ENCODE measurements at regions not wholly inside any gene's neighbourhood (a gene's known extent, or its start where the extent isn't known, plus 50 kb on each side); places are given as distances from the start of the nearest gene placed in this dataset.

DNA sequence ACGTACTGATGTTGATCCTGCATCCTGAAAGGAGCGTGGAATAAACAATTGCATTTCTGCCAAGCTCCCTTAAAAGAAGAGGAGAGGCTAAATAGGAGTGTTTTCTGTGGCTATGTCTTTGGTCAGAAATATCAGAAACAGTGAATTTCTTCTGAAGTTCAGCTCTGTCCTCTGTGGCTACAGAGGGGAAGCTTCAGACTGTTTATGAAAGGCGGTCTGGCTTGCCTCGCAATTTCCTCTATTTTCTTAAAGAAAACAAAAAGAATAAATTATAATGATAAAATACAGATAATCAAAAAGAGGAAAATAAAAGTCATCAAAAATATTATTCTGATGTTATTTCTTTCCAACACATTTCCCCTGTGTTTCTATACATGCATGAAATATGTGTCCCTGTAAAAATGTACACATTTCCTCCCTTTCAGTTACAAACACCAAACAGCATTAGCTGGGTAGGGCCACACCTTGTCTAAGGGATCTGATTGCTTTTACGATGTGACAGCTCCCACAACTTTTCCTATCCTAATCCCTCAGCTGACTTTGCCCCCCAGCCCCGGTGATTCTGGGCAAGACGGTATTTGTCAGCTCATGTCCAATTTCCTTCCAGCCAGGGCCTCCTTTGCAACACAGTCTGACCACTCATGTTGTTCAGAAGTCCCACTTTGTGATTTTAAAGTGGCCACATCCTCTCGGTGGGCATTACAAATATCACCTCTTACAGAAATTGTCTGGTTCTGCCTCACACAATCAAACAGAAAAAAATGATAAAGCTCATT, 439.0 kb downstream of the HS3ST3B1 start:
- intact Hi-C loops (cut with micrococcal nuclease), result no loop called here
- no peak for TF ChIP-seq FOXP4 (CRISPR knock-in tag; IDR thresholded peaks at IDR 0.05; ENCODE audit: borderline replicate concordance)
- no peak for TF ChIP-seq SRF (CRISPR knock-in tag; IDR thresholded peaks at IDR 0.05)
- Histone ChIP-seq H3K9me1 (ENCODE audit: control insufficient read depth, insufficient read depth, low read length) (no peaks in the 10 kb centered on the region), H3K79me2 (ENCODE audit: control insufficient read depth, insufficient read depth, low read length) (no peaks in the 10 kb centered on the region), H3K4me1 (replicated peaks in 1 of 2; ENCODE audit: control insufficient read depth in 2 of 2, insufficient read depth in 2 of 2, low read length in 2 of 2) (no peaks in the 10 kb centered on the region), H3K9me3 (replicated peaks; ENCODE audit: control insufficient read depth, insufficient read depth, low read depth, low read length) (no peaks in the 10 kb centered on the region), H3K27me3 (ENCODE audit: control insufficient read depth in 2 of 2, insufficient read depth in 2 of 2, low read length in 2 of 2) (peaks cover 3 to 8% of the 10 kb centered on the region in 2 experiments; a peak in 4 of 5 replicates), H3K9ac (ENCODE audit: insufficient read depth in 1 of 2, low read depth in 2 of 2, low read length in 2 of 2) (no peak overlapping the region), H3K27ac (ENCODE audit: extremely low read depth, low read depth, low read length) (no peak overlapping the region), H3K4me2 (ENCODE audit: insufficient read depth, low read length) (no peak overlapping the region), H3K4me3 (no peak overlapping the region), H4K20me1 (replicated peaks; ENCODE audit: control insufficient read depth, insufficient read depth, low read length) (no peaks in the 10 kb centered on the region), H3K36me3 (ENCODE audit: control insufficient read depth, insufficient read depth, low read length) (no peaks in the 10 kb centered on the region), H2AFZ (ENCODE audit: low read depth, low read length) (no peak overlapping the region)
- no peak for ATAC-seq
- no TSS peak for BruUV-seq (replicated peaks)
- DNase-seq (ENCODE audit: extremely low read depth in 1 of 4, low spot score in 3 of 4), result no peak
- FAIRE-seq, result no peak
- WGBS (ENCODE audit: insufficient coverage, low coverage, missing lambda C conversion rate), result 1% methylated on average over 7 of the region's 8 CpGs
- in situ Hi-C loops (cut with MboI), result no loop called here
- CTCF ChIA-PET (ENCODE audit: low intra/inter-chr PET ratio), result no interaction called here
- POLR2A ChIA-PET, result interaction anchor here (1.4 kb wide), 1 partner anchor 12 kb away, joined by 3 read pairs; no protein-coding TSS in a partner anchor

GRCh38 chr17:14738652-14738988, 437.7 kb downstream of the HS3ST3B1 start:
- Histone ChIP-seq H3K9me3 (replicated peaks; ENCODE audit: control insufficient read depth, insufficient read depth, low read depth, low read length) (no peaks in the 10 kb centered on the region), H3K27me3 (ENCODE audit: control insufficient read depth in 2 of 2, insufficient read depth in 2 of 2, low read length in 2 of 2) (peaks cover 3 to 8% of the 10 kb centered on the region in 2 experiments; a peak in 4 of 5 replicates), H3K4me3 (no peak overlapping the region), H4K20me1 (replicated peaks; ENCODE audit: control insufficient read depth, insufficient read depth, low read length) (no peaks in the 10 kb centered on the region), H3K9me1 (ENCODE audit: control insufficient read depth, insufficient read depth, low read length) (no peaks in the 10 kb centered on the region), H3K4me1 (replicated peaks in 1 of 2; ENCODE audit: control insufficient read depth in 2 of 2, insufficient read depth in 2 of 2, low read length in 2 of 2) (no peaks in the 10 kb centered on the region), H3K27ac (ENCODE audit: extremely low read depth, low read depth, low read length) (no peak overlapping the region), H3K79me2 (ENCODE audit: control insufficient read depth, insufficient read depth, low read length) (no peaks in the 10 kb centered on the region), H3K36me3 (ENCODE audit: control insufficient read depth, insufficient read depth, low read length) (no peaks in the 10 kb centered on the region), H2AFZ (ENCODE audit: low read depth, low read length) (no peak overlapping the region), H3K4me2 (ENCODE audit: insufficient read depth, low read length) (no peak overlapping the region), H3K9ac (ENCODE audit: insufficient read depth in 1 of 2, low read depth in 2 of 2, low read length in 2 of 2) (no peak overlapping the region)
- no TSS peak for BruUV-seq (replicated peaks)
- CTCF ChIA-PET (ENCODE audit: low intra/inter-chr PET ratio), result no interaction called here
- intact Hi-C loops (cut with micrococcal nuclease), result no loop called here
- no peak for ATAC-seq
- TF ChIP-seq JUN (IDR thresholded peaks at IDR 0.05; ENCODE audit: borderline replicate concordance, low read depth, low read length) (no peak), JUN (CRISPR knock-in tag; IDR thresholded peaks at IDR 0.05; ENCODE audit: borderline replicate concordance) (no peak), SMARCB1 (IDR thresholded peaks at IDR 0.05; ENCODE audit: insufficient read length, low read depth) (no peak)
- TF ChIP-seq, protein P1, sequence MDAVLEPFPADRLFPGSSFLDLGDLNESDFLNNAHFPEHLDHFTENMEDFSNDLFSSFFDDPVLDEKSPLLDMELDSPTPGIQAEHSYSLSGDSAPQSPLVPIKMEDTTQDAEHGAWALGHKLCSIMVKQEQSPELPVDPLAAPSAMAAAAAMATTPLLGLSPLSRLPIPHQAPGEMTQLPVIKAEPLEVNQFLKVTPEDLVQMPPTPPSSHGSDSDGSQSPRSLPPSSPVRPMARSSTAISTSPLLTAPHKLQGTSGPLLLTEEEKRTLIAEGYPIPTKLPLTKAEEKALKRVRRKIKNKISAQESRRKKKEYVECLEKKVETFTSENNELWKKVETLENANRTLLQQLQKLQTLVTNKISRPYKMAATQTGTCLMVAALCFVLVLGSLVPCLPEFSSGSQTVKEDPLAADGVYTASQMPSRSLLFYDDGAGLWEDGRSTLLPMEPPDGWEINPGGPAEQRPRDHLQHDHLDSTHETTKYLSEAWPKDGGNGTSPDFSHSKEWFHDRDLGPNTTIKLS (IDR thresholded peaks at IDR 0.05; ENCODE audit: borderline replicate concordance, low read depth), result no peak
- TF ChIP-seq, protein P2, sequence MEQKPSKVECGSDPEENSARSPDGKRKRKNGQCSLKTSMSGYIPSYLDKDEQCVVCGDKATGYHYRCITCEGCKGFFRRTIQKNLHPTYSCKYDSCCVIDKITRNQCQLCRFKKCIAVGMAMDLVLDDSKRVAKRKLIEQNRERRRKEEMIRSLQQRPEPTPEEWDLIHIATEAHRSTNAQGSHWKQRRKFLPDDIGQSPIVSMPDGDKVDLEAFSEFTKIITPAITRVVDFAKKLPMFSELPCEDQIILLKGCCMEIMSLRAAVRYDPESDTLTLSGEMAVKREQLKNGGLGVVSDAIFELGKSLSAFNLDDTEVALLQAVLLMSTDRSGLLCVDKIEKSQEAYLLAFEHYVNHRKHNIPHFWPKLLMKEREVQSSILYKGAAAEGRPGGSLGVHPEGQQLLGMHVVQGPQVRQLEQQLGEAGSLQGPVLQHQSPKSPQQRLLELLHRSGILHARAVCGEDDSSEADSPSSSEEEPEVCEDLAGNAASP (IDR thresholded peaks at IDR 0.05), result no peak
- in situ Hi-C loops (cut with MboI), result no loop called here
- no peak for DNase-seq (ENCODE audit: extremely low read depth in 1 of 4, low spot score in 3 of 4)
- POLR2A ChIA-PET, result interaction anchor here (1.4 kb wide), 1 partner anchor 13 kb away, joined by 3 read pairs; no protein-coding TSS in a partner anchor
- 5% methylated on average over 7 of the region's 7 CpGs for WGBS (ENCODE audit: insufficient coverage, low coverage, missing lambda C conversion rate)
- no peak for FAIRE-seq
